ENCODE measurements at regions not wholly inside any gene's neighbourhood (a gene's known extent, or its start where the extent isn't known, plus 50 kb on each side); places are given as distances from the start of the nearest gene placed in this dataset.

GRCh38 chr6:73956305-73956704 is 260.3 kb downstream of the CD109 start:
- Histone ChIP-seq H2AFZ (ENCODE audit: low read length) (no peak overlapping the region), H3K9me3 (ENCODE audit: low read depth, low read length) (no peaks in the 10 kb centered on the region)

GRCh38 chr6:73955800-73956199 is 259.8 kb downstream of the CD109 start:
- no peak overlapping the region for H3K27ac ChIP-seq (ENCODE audit: low read depth, low read length)
- no peaks in the 10 kb centered on the region for H4K20me1 ChIP-seq (ENCODE audit: insufficient read depth, low read length)
- no peak overlapping the region for H2AFZ ChIP-seq (ENCODE audit: low read length)
- no peak overlapping the region for H3K4me3 ChIP-seq (ENCODE audit: insufficient read depth, low read length)
- H3K4me1 ChIP-seq (ENCODE audit: insufficient read depth, low read length) = no peaks in the 10 kb centered on the region
- no peak for DNase-seq (ENCODE audit: insufficient read length, low spot score, missing footprints)
- H3K9me3 ChIP-seq (ENCODE audit: low read depth, low read length) = no peaks in the 10 kb centered on the region
- TF ChIP-seq CTCF (IDR thresholded peaks at IDR 0.05; ENCODE audit: extremely low read depth, low read depth, low read length) = no peak
- no peak overlapping the region for H3K4me2 ChIP-seq (ENCODE audit: insufficient read depth, low read length)
- H3K79me2 ChIP-seq (ENCODE audit: insufficient read depth, low read length) = no peaks in the 10 kb centered on the region
- H3K27me3 ChIP-seq (ENCODE audit: insufficient read depth, low read length) = no peaks in the 10 kb centered on the region
- no peaks in the 10 kb centered on the region for H3K36me3 ChIP-seq (ENCODE audit: insufficient read depth, low read length)

More at GRCh38 chr6:73956305-73956704, 260.3 kb downstream of the CD109 start:
- no peak for DNase-seq (ENCODE audit: insufficient read length, low spot score, missing footprints)
- Histone ChIP-seq H3K79me2 (ENCODE audit: insufficient read depth, low read length) (no peaks in the 10 kb centered on the region), H4K20me1 (ENCODE audit: insufficient read depth, low read length) (no peaks in the 10 kb centered on the region), H3K27ac (ENCODE audit: low read depth, low read length) (no peak overlapping the region), H3K4me3 (ENCODE audit: insufficient read depth, low read length) (no peak overlapping the region), H3K4me1 (ENCODE audit: insufficient read depth, low read length) (no peaks in the 10 kb centered on the region), H3K36me3 (ENCODE audit: insufficient read depth, low read length) (no peaks in the 10 kb centered on the region), H3K4me2 (ENCODE audit: insufficient read depth, low read length) (no peak overlapping the region), H3K27me3 (ENCODE audit: insufficient read depth, low read length) (no peaks in the 10 kb centered on the region)
- TF ChIP-seq CTCF (IDR thresholded peaks at IDR 0.05; ENCODE audit: extremely low read depth, low read depth, low read length) = no peak

DNA sequence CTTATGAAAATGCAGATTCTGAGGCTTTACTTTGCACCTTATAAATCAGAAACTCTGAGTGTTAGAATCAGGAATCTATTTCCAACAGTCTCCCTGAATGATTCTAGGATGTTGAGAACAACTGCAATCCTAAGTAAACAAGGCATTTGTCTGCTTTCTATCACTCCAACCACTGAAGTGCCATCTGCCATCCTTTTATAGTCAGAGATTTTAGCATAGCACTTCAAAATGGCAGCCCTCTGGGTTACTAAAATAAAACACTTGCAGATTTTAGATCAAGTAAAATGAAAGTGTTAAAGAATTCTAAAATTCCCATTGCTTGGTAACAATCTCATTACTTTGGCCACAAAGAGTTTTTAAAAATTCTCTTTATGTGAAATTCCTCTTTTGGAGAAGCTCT is 258.9 kb downstream of the CD109 start:
- Histone ChIP-seq H3K4me2 (ENCODE audit: insufficient read depth, low read length) (no peak overlapping the region), H3K4me1 (ENCODE audit: insufficient read depth, low read length) (no peaks in the 10 kb centered on the region), H3K9me3 (ENCODE audit: low read depth, low read length) (no peaks in the 10 kb centered on the region), H4K20me1 (ENCODE audit: insufficient read depth, low read length) (no peaks in the 10 kb centered on the region), H3K79me2 (ENCODE audit: insufficient read depth, low read length) (no peaks in the 10 kb centered on the region), H3K27ac (ENCODE audit: low read depth, low read length) (no peak overlapping the region), H3K36me3 (ENCODE audit: insufficient read depth, low read length) (no peaks in the 10 kb centered on the region), H2AFZ (ENCODE audit: low read length) (no peak overlapping the region), H3K4me3 (ENCODE audit: insufficient read depth, low read length) (no peak overlapping the region), H3K27me3 (ENCODE audit: insufficient read depth, low read length) (no peaks in the 10 kb centered on the region)
- DNase-seq (ENCODE audit: insufficient read length, low spot score, missing footprints) = no peak
- no peak for TF ChIP-seq CTCF (IDR thresholded peaks at IDR 0.05; ENCODE audit: extremely low read depth, low read depth, low read length)

DNA sequence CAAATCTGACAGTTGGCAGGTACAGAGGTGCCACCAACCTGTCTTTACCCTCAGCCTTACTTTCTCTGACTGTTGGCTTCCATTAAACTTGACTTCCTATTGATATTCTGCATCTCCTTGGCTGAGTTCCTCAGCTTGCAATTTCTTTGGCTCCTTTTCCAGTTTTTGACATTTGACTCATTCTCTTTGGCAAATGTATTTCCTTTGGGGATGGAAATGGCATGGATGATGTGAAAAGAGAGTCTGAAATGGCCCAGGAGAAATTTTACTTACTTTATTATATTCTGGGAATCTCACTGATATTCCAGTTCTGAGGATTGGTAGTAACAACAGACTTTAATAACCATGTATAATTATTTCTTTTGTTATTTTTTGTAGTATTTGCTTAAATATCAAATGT is 255.2 kb downstream of the CD109 start:
- Histone ChIP-seq H3K4me3 (ENCODE audit: insufficient read depth, low read length) (no peak overlapping the region), H3K79me2 (ENCODE audit: insufficient read depth, low read length) (no peaks in the 10 kb centered on the region), H3K36me3 (ENCODE audit: insufficient read depth, low read length) (no peaks in the 10 kb centered on the region), H4K20me1 (ENCODE audit: insufficient read depth, low read length) (no peaks in the 10 kb centered on the region), H3K27me3 (ENCODE audit: insufficient read depth, low read length) (no peaks in the 10 kb centered on the region), H3K4me1 (ENCODE audit: insufficient read depth, low read length) (no peaks in the 10 kb centered on the region), H3K9me3 (ENCODE audit: low read depth, low read length) (no peaks in the 10 kb centered on the region), H3K27ac (ENCODE audit: low read depth, low read length) (no peak overlapping the region), H2AFZ (ENCODE audit: low read length) (no peak overlapping the region), H3K4me2 (ENCODE audit: insufficient read depth, low read length) (no peak overlapping the region)
- no peak for TF ChIP-seq CTCF (IDR thresholded peaks at IDR 0.05; ENCODE audit: extremely low read depth, low read depth, low read length)
- no peak for DNase-seq (ENCODE audit: insufficient read length, low spot score, missing footprints)

Data from osteoblast (primary cell).